Fibroblast of the conjunctiva (primary cell): ENCODE measurements at regions not wholly inside any gene's neighbourhood (a gene's known extent, or its start where the extent isn't known, plus 50 kb on each side); places are given as distances from the start of the nearest gene placed in this dataset.
"Not testable (repeated sequence)": the region's sequence is repeated elsewhere in the genome, so short reads cannot be mapped to it uniquely, and the experiment has no call there.

Experiments
- DNase-seq: peaks from one replicate; pipeline ENCODE4 v3.0.0-alpha.2; 2010; ENCODE audit warnings: low read depth

GRCh38 chr1:94769551-94769950 is 50.6 kb upstream of the SLC44A3 start:
- no peak for DNase-seq

- no peak for DNase-seq
Observed at GRCh38 chr1:94768036-94768435, 52.1 kb upstream of the SLC44A3 start.

- no peak for DNase-seq
Observed at GRCh38 chr1:94765958-94766357, 54.2 kb upstream of the SLC44A3 start.

GRCh38 chr1:94759188-94759587 is 61.0 kb upstream of the SLC44A3 start:
- DNase-seq, result no peak

- DNase-seq, result peak; percentile 51
Observed at GRCh38 chr1:94757931-94758330, 62.2 kb upstream of the SLC44A3 start.

GRCh38 chr1:94755675-94756074 is 64.5 kb upstream of the SLC44A3 start:
- peak; percentile 96 for DNase-seq

GRCh38 chr1:94755016-94755415 is 65.1 kb upstream of the SLC44A3 start:
- not testable (repeated sequence) for DNase-seq

GRCh38 chr1:94754570-94754969 is 65.6 kb upstream of the SLC44A3 start:
- no peak for DNase-seq

- DNase-seq, result no peak
Observed at GRCh38 chr1:94754095-94754494, 66.1 kb upstream of the SLC44A3 start.

- no peak for DNase-seq
Observed at GRCh38 chr1:94753171-94753972, 66.8 kb upstream of the SLC44A3 start.

- not testable (repeated sequence) for DNase-seq
Observed at GRCh38 chr1:94751483-94751882, 68.7 kb upstream of the SLC44A3 start.

- DNase-seq, result peak; percentile 43
Observed at GRCh38 chr1:94746635-94747525, 73.3 kb upstream of the SLC44A3 start.

GRCh38 chr1:94745742-94746141 is 74.4 kb upstream of the SLC44A3 start:
- no peak for DNase-seq

- peak; percentile 55 for DNase-seq
Observed at GRCh38 chr1:94743862-94744261, 76.3 kb upstream of the SLC44A3 start.

GRCh38 chr1:94741996-94742395 is 78.2 kb upstream of the SLC44A3 start:
- no peak for DNase-seq

GRCh38 chr1:94741510-94741909 is 78.6 kb upstream of the SLC44A3 start:
- DNase-seq, result no peak

- DNase-seq, result peak; percentile 47
Observed at GRCh38 chr1:94739521-94740061, 80.6 kb upstream of the SLC44A3 start.

- DNase-seq, result no peak
Observed at GRCh38 chr1:94738371-94738770, 81.8 kb upstream of the SLC44A3 start.

GRCh38 chr1:94737124-94737998 is 82.8 kb upstream of the SLC44A3 start:
- peak; percentile 49 for DNase-seq

GRCh38 chr1:94736549-94736948 is 83.6 kb upstream of the SLC44A3 start:
- no peak for DNase-seq

GRCh38 chr1:94736073-94736472 is 84.1 kb upstream of the SLC44A3 start:
- DNase-seq, result no peak
